Astrocyte (in vitro differentiated cells and primary cell): ENCODE measurements at regions not wholly inside any gene's neighbourhood (a gene's known extent, or its start where the extent isn't known, plus 50 kb on each side); places are given as distances from the start of the nearest gene placed in this dataset.
"Not testable (repeated sequence)": the region's sequence is repeated elsewhere in the genome, so short reads cannot be mapped to it uniquely, and the experiment has no call there.

Experiments used
- CTCF ChIP-seq: IDR thresholded peaks from 2 replicates; pipeline ENCODE4 v1.5.1; 2011; ENCODE audit warnings: low read depth, mild to moderate bottlenecking, inconsistent platforms, low read length, moderate library complexity; ENCODE audit not compliant: insufficient read depth
- EZH2 ChIP-seq: IDR thresholded peaks from 2 replicates; pipeline ENCODE4 v1.6.1; 2012; ENCODE audit warnings: mild to moderate bottlenecking, low read length, inconsistent platforms; ENCODE audit not compliant: insufficient read depth

DNA sequence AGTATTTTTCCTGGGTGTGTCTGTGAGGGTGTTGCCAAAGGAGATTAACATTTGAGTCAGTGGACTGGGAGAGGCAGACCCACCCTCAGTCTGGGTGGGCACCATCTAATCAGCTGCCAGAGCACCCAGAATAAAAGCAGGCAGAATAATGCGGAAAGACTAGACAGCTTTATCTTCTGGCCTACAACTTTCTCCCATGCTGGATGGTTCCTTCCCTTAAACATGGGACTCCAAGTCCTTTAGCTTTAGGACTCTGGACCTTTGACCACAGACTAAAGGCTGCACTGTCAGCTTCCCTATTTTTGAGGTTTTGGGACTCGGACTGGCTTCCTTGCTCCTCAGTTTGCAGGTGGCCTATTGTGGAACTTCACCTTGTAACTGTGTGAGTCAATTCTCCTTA, 418.1 kb downstream of the DTWD2 start:
- not testable (repeated sequence) for TF ChIP-seq CTCF, EZH2
